GM19035 (cell line): ENCODE measurements at regions not wholly inside any gene's neighbourhood (a gene's known extent, or its start where the extent isn't known, plus 50 kb on each side); places are given as distances from the start of the nearest gene placed in this dataset.
"Not testable (repeated sequence)": the region's sequence is repeated elsewhere in the genome, so short reads cannot be mapped to it uniquely, and the experiment has no call there.

Experiments used
- ATAC-seq: cut with Tn5 transposase; IDR thresholded peaks from one replicate; pipeline ENCODE4 v1.9.1; 2021; ENCODE audit not compliant: unreplicated experiment

DNA sequence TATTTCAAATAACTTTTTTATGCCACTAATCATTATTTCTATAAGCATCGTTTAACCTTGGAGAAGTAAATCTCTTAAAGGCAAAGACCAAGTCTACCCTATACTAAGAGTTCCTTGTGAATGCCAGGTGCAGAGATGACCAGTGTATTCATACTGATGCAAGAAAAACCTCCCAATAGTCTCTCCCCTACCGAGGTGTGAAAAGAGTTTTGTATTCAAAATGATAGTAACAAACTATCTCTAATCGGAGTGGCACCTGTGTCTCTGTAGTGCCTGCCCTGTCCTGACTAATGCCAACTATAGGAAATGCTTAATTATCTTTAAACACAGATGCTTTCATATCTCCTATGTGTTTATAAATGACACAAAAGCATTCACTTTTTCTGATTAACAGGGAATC is 798.5 kb downstream of the TRIB2 start:
- no peak for ATAC-seq

DNA sequence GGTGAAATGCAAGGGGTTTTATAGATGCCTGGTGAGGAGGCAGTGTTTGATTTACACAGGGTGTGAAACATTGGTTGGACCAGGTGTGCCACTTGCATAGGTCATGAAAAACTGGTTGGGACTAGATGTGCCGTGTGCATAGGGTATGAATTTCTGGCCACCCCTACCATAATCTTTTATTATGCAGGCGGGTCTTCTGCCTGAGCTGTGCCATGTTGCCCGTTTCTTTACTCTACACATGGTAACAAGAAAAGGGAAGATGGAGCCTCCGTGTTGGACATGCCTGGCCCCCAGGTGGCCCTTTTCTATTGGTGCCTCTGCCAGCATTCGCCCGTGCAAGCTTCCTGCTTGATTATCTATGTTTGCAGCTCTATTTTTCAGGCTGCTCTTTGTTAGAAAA is 805.4 kb downstream of the TRIB2 start:
- ATAC-seq: no peak

DNA sequence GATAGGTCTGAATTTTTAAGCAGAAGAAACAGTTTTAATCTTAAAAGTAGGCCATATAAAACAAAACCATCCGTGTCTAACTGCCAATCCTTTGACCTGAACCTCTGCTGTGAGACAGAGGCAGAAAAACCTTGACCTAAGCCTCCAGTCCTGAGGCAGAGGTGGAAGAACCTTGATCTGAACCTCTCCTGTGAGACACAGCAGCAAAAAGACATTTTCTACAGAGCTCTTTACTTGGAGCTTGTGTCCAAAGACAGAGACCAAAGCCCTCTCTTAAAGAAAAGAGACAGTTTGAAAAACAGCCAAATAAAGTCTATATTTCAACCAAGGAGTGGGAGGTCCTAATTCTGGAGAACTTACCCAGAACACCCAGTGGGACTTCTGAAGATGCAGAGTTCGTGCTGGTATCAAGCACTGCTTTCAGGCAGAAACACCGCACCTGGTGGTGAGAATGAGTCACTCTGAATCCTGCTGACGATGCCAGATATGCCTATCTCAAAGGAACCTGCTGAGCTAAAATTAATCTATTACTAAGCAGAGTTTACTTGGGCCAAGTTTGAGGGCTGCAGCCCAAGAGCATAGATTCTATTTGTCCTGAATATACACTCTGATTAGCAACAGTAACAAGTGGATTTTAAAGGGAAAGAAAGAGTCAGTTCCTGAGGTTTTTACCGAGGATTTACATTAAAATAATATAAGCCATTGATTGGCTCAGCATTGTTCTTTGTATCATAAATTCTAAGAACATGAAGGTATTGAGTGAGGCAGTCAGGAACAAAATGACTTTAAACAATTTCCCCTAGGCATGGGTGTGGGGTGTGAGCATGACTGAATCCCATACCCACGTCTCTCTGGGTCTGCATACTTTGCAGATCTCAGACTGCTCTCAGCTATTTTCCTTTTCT is 806.4 kb downstream of the TRIB2 start:
- ATAC-seq: peak; percentile 95

DNA sequence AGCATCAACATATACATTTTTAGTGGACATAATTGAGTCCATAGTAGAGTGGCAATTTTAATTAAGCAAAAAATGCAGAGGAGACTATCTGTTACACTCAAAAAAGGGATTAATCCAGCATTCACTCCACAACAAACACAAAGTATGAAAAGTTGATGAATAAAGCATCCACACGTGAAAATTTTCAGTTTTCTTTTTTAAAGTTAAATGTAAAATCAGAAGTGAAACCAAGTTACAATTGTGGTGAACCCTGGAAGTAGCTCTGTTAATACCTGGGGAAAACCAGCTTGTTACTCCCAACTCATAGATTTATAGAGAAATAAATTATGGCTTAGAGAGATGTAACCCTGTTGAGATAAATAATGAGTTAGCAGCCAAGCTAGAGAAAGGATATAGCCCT is 807.8 kb downstream of the TRIB2 start:
- ATAC-seq: no peak

DNA sequence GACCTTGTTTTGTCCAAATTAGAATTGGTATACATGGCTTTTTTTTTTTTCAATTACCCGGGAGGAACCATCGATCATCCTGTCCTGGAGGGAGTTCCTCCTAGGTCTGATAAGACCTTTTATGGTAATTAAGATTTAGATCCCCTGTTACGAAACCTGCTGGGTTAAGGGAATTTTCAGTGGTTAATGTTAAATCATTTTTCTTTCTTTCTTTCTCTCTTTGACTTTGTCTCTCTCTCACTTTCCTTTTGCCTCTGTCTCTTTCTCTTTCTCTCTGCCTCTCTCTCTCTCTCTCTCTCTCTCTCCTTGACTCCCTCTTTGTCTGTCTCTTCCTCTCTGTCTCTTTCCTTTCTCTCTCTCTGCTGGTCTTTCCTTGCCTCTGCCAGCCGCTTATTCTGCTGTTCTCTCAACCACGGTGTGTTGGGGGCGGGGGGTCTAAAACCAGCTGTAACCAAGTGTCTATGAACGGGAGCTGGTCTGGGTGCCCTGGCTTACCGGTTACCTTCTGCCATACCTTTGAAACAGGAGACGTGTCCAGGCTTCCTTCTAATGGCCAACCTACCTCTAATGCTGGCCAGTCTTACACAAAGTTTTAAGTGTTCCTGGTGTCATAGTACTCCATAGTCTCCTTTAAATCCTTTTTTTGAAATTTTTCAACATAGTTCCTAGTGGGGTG is 815.1 kb downstream of the TRIB2 start:
- ATAC-seq: not testable (repeated sequence)

DNA sequence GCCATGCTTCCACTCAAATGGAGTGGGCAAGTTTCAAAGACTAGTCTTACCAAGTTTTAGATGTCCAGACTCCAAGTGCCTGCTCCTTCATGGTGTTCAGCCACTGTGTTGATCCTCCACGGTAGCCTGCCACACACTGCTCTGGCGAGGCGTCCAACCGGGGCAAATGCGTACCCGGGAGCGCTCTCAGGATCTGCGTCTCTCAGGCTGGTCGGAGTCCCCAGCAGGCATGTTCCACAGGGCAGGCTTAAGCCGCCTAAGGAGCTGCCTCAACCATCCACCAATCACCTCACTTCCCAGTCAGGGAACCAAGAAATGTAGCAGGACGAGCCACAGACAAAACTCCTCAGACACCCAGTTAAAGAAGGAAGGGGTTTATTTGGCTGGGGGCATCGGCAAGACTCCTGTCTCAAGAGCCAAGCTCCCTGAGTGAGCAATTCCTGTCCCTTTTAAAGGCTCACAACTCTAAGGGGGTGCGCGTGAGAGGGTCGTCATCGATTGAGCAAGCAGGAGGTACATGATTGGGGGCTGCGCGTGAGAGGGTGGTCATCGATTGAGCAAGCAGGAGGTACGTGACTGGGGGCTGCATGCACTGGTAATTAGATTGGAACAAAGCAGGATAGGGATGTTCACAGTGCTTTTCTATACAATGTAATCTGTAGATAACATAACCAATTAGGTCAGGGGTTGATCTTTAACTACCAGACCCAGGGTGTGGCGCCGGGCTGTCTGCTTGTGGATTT is 816.2 kb downstream of the TRIB2 start:
- ATAC-seq: not testable (repeated sequence)

DNA sequence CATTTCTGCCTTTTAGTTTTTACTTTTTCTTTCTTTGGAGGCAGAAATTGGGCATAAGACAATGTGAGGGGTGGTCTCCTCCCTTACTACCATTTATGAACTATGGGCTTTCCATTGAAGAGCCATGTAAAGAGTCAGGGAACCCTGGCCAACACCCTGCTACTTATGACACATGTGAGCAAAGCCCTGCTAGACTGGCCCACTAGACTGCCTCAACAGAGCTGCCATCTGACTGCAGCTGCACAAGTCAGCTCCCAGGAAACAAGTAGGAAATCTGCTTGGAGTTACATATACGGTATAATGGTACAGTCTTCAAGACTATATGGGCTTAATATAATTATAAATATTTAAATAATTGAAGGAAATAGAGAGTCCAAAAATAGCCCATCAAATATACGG is 816.8 kb downstream of the TRIB2 start:
- ATAC-seq: no peak

DNA sequence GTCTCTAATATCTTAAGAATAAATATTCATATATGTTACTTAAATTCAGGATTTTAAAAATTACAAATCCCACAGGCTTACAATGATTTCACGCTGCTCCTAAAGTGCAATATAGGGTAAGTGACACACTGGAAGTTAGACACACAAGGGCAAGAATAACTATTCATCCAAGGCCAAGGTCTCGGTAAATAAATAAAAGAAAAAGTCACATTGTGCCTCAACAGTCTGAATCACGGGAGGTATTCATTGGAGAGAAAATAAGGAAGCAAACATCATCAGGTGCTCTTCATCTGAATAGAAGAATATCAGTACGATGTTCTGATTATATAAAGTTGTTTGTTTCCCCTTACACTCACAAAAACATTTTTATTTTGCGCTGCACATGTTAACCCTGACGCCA is 820.2 kb downstream of the TRIB2 start:
- no peak for ATAC-seq

DNA sequence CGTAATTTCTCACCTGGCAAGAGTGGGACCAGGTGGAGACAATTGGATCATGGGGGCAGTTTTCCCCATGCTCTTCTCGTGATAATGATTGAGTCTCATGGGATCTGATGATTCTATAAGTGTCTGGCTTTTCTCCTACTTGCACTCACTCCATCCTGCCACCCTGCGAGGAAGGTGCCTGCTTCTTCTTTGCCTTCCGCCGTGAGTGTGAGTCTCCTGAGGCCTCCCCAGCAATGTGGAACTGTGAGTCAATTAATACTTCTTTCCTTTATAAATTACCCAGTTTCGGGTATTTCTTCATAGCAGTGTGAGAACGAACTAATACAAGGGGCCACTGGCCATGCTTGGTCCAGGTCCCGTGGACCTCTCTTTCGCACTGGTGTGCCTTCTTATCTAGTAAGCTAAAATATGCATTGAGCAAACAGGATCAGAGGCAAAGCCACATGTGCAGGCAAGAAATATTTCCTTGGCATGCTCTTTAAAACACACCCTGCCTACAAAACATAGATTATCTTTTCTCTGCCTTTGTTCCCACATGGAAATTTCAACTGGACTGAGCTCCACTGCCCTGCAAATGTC is 821.1 kb downstream of the TRIB2 start:
- no peak for ATAC-seq

DNA sequence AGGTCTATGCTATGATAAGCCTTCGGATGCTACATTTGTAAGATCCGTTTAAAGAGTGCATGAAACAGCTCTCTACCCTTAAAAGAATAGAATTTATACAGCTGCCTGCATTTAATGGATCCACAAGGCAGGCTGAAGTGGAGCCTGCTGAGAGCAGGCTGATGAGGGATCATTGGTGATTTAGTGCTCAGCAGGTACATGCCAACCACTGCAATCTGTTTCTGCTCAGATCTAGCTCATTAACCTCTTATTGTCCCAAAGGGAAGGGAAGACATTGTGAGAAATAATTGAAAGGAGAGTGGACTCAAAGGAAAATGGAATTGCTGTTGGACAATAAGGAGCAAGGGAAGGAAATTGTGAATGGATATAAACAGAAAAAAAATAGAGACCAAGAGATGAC is 822.6 kb downstream of the TRIB2 start:
- no peak for ATAC-seq

DNA sequence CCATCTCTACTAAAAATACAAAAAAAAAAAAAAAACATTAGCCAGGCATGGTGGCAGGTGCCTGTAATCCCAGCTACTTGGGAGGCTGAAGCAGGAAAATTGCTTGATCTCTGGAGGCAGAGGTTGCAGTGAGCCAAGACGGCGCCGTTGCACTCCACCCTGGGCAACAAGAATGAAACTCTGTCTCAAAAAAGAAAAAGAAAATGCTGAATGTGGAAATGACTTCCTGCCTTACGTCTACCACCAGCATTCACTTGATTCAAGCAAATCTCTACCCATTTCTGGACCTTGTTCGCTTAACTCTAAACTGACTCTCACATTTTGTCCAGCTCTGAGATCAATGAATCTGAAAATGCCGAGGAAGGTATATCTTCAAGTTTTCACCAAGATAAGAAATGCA is 825.3 kb downstream of the TRIB2 start:
- ATAC-seq: no peak

DNA sequence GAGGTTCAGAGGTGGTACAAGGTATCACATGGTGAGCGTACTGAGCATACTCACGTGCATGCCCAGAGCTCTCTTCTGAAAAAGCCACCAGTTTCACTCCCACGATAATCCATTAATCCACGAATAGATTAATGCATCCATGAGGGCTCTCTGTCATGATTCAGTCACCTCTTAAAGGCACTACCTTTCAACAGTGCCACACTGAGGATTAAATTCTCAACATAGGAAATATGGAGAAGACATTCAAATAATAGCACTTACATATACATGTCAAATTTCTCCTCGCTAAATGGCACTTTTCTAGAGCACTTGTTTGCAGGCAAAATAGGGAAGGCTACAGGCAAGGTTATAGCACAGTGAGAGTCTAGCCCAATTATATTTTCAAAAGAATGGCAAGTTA is 825.9 kb downstream of the TRIB2 start:
- ATAC-seq: no peak

DNA sequence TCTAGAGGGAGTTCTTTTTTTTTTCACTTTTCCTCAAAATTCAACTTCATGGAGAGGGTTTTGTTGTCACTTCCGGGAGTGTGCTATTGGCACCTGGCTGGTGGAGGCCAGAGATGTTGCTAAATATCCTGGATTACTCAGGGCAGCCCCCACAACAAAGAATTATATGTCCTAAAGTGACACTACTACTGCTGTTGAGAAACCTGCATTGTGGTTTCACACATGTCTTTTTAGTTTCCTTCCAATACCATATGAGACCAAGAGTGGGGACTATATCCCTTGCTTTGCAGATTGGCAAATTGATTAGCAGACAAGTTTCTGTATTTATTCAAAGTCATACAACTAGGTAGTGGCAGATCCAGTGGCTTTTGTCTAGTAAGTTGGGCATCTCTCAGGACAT is 826.8 kb downstream of the TRIB2 start:
- ATAC-seq: peak; percentile 74

DNA sequence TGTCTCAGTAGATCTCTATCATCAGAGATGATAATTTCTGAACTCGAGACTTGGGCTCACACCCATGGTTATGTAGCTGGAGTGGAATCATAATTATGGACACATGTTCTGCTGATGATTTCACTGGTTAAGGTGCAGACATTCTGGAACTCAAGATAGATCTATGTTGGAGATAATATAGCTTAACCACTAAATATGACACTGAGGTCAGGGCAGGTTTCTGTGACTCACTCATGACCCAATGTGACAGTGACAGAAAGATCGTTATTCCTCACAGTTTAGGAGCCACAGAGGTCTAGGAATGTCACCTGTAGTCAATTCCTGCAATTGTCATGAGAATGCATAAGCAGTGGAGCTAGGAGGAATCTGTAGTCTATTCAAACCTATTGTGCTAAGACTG is 828.6 kb downstream of the TRIB2 start:
- ATAC-seq: peak; percentile 48

DNA sequence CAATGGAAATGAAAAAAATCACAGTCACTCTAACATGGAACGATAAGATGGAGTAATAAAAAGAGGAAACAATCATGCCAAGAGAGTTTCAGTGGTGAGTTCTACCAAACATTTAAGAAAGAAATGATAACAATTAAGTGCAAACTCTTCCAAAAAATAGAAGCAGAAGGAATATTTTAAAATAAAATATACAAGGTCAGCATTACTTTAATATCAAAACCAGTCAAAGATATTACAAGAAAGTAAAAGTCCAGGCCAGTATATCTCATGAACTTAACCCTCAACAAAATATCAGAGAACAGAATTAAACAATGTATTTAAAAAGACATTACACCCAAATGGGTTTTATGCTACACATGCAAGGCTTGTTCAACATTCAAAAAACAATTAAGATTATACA is 829.4 kb downstream of the TRIB2 start:
- ATAC-seq: no peak

DNA sequence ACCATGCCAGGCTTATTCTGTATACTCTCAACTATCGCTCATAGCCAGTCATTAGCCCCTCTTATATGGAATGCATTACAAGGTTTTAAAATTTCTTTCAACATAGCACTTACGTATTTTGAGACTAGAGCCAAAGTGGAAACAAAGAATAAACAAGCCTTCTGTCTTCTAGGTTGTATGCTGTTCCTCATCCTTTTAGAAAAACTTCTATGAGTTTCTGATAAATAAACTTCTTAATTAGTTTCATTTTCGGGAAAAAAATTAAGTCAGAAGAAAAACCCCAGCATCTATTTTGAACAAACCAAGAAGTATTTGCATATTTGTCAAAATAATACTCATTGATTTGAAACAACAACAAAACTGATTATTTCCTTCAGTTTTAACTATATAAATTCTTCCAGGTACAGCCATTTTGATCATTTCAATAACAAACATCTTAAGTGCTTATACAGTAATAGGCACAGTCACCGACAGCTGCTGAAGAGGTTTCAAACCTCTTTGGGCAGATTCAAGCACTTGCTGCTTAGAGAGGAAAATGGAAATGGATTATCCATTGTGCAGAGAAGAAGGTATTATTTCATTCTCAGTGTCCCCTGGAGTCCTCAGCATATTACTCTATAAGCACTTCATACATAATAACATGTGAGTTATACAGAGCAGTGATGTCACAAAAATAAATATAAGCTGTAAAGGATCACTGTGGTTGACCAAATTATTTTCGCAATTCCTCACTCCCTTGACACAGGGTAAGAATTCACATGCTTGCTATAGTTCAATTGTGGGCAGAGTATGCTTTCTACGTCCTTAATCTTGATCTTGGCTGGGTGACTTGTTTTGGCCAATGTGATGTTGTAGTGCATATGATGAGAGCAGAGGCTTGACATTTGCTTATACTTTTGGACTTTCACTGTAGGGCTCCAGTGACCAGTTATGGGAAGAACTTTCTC is 833.8 kb downstream of the TRIB2 start:
- ATAC-seq: peak; percentile 45

DNA sequence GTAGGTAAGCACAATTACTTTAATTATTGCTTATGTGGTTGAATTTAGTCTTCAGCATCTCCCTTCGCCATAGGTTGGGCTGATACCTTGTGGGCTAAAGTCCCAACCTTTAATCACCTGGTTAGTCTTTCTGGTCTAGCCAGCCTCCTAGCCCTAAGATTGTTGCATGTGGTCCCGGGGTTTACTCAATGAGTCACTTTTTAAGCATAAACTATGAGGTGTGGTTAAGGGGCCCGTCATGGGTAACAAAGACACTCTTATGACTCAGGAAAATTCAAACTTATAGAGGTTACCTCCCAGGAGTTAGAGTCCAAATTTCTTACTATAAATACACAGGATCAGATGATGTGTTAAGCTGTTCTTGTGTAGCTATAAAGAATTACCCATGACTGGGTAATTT is 841.6 kb downstream of the TRIB2 start:
- no peak for ATAC-seq

DNA sequence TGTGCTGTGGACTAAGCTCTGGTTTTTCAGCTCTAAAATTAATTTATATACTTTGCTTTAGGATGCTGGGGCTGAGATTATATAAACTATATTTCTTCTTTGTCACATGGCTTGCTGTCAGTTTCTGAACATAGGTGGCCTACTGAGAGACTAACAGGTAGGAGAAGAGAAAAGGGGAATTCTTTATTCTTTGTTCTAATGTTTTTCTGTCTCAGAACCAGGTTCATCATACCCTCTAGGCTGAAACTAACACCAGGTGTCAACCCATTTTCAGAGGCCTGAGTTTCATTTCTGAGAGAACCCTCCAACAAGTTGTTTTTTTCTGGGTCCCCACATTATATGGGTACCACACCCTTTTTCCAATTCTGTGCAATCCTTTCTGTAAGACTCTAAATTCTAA is 843.6 kb downstream of the TRIB2 start:
- peak; percentile 81 for ATAC-seq

DNA sequence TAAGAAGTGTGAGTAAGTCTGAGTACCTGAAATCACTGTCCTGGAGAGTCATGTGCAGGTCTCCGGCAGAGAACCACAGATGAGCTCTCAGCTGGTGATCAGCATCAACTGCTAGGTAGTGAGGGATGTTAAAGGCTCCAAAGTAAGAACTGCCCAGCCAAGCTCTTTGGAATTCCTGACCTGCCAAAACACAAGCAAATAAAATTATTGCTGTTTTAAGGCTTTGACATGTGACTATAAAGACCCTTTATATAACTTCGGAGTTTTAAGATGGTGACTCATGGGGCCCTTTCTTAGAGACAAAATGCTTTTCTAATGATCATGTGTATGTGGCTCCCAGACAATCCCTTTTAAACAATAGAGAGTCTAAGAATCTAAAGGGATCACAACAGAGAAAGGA is 855.7 kb downstream of the TRIB2 start:
- no peak for ATAC-seq

DNA sequence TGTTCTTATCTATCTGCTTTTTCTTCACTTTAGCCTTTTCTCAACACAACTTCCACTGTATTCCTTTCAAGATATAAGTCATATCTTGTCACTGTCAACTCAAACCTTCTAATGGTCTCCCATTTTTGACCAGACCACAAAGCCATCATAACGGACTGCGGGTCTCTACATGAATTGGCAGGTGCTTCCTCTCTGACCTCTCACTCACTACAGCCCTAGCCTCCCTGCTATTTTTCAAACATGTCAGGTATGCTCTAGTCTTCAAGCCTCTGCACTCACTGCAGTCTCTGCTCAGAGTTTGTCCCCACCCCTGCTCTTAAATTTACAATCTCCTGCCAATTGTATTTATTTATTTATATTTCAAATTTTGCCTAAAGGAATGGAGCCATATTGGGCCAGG is 858.1 kb downstream of the TRIB2 start:
- no peak for ATAC-seq
